COLO668 (cell line): ENCODE measurements at regions not wholly inside any gene's neighbourhood (a gene's known extent, or its start where the extent isn't known, plus 50 kb on each side); places are given as distances from the start of the nearest gene placed in this dataset.
"Not testable (repeated sequence)": the region's sequence is repeated elsewhere in the genome, so short reads cannot be mapped to it uniquely, and the experiment has no call there.

ENCODE experiments used
- DNase-seq: peaks from one replicate; lab custom pipeline; 2025; ENCODE audit not compliant: unreplicated experiment; lab: John Stamatoyannopoulos, UW

- no peak for DNase-seq
Measured at GRCh38 chr4:117014236-117014635, 71.1 kb downstream of the TRAM1L1 start.

GRCh38 chr4:117010671-117011070, 74.7 kb downstream of the TRAM1L1 start:
- no peak for DNase-seq

GRCh38 chr4:117001077-117001476, 84.3 kb downstream of the TRAM1L1 start:
- no peak for DNase-seq

- no peak for DNase-seq
Measured at GRCh38 chr4:116982656-116983055, 102.7 kb downstream of the TRAM1L1 start.

GRCh38 chr4:116980436-116980835, 104.9 kb downstream of the TRAM1L1 start:
- not testable (repeated sequence) for DNase-seq

GRCh38 chr4:116959045-116959444, 126.3 kb downstream of the TRAM1L1 start:
- no peak for DNase-seq

- DNase-seq, result no peak
Measured at GRCh38 chr4:116953947-116954346, 131.4 kb downstream of the TRAM1L1 start.

GRCh38 chr4:116952530-116953136, 132.7 kb downstream of the TRAM1L1 start:
- DNase-seq, result no peak

GRCh38 chr4:116949856-116950255, 135.5 kb downstream of the TRAM1L1 start:
- DNase-seq, result no peak

GRCh38 chr4:116942315-116942714, 143.1 kb downstream of the TRAM1L1 start:
- DNase-seq, result no peak

- DNase-seq, result no peak
Measured at GRCh38 chr4:116930329-116930728, 155.0 kb downstream of the TRAM1L1 start.

- DNase-seq, result no peak
Measured at GRCh38 chr4:116926631-116927295, 158.6 kb downstream of the TRAM1L1 start.

GRCh38 chr4:116925900-116926457, 159.4 kb downstream of the TRAM1L1 start:
- no peak for DNase-seq

- DNase-seq, result no peak
Measured at GRCh38 chr4:116923389-116923788, 162.0 kb downstream of the TRAM1L1 start.

GRCh38 chr4:116913451-116913850, 171.9 kb downstream of the TRAM1L1 start:
- DNase-seq, result no peak

- no peak for DNase-seq
Measured at GRCh38 chr4:116906758-116907157, 178.6 kb downstream of the TRAM1L1 start.

GRCh38 chr4:116899561-116899960, 185.8 kb downstream of the TRAM1L1 start:
- no peak for DNase-seq

- no peak for DNase-seq
Measured at GRCh38 chr4:116885579-116885978, 199.8 kb downstream of the TRAM1L1 start.

GRCh38 chr4:116882503-116882902, 202.9 kb downstream of the TRAM1L1 start:
- DNase-seq, result no peak

- no peak for DNase-seq
Measured at GRCh38 chr4:116881077-116881476, 204.3 kb downstream of the TRAM1L1 start.

GRCh38 chr4:116880625-116881024, 204.8 kb downstream of the TRAM1L1 start:
- DNase-seq, result no peak

- DNase-seq, result no peak
Measured at GRCh38 chr4:116878280-116878679, 207.1 kb downstream of the TRAM1L1 start.

GRCh38 chr4:116877069-116877468, 208.3 kb downstream of the TRAM1L1 start:
- DNase-seq, result no peak
